GM12865 (cell line): ENCODE measurements at regions not wholly inside any gene's neighbourhood (a gene's known extent, or its start where the extent isn't known, plus 50 kb on each side); places are given as distances from the start of the nearest gene placed in this dataset.

Experiments
- DNase-seq: peaks from one replicate; pipeline ENCODE4 v3.0.0; 2010; ENCODE audit warnings: low read depth
- H3K4me3 ChIP-seq: 2 replicates; pipeline ENCODE4 v1.5.1; 2011; ENCODE audit warnings: mild to moderate bottlenecking, low read depth, low read length, control low read depth
- CTCF ChIP-seq: IDR thresholded peaks from 2 replicates; pipeline ENCODE4 v1.5.1; 2011; ENCODE audit warnings: low read length, control low read depth, low read depth, inconsistent platforms; ENCODE audit not compliant: insufficient read depth; ENCODE audit errors: missing control alignments

GRCh38 chr15:97861529-97862260 lies 98.8 kb upstream of the ARRDC4 start:
- TF ChIP-seq CTCF = no peak
- no peak overlapping the region for H3K4me3 ChIP-seq
- no peak for DNase-seq

- no peak overlapping the region for H3K4me3 ChIP-seq
- no peak for TF ChIP-seq CTCF
- DNase-seq = no peak
Measured at GRCh38 chr15:97866959-97867358, 93.5 kb upstream of the ARRDC4 start.

GRCh38 chr15:97867870-97868269 lies 92.6 kb upstream of the ARRDC4 start:
- no peak for DNase-seq
- TF ChIP-seq CTCF = no peak
- H3K4me3 ChIP-seq = no peak overlapping the region

- TF ChIP-seq CTCF = no peak
- DNase-seq = no peak
- no peak overlapping the region for H3K4me3 ChIP-seq
Measured at GRCh38 chr15:97868981-97869380, 91.5 kb upstream of the ARRDC4 start.

- TF ChIP-seq CTCF = no peak
- no peak overlapping the region for H3K4me3 ChIP-seq
- no peak for DNase-seq
Measured at GRCh38 chr15:97870771-97871170, 89.7 kb upstream of the ARRDC4 start.

- no peak for DNase-seq
- H3K4me3 ChIP-seq = no peak overlapping the region
- TF ChIP-seq CTCF = no peak
Measured at GRCh38 chr15:97874139-97874538, 86.4 kb upstream of the ARRDC4 start.

- H3K4me3 ChIP-seq = no peak overlapping the region
- TF ChIP-seq CTCF = no peak
- no peak for DNase-seq
Measured at GRCh38 chr15:97875025-97875512, 85.4 kb upstream of the ARRDC4 start.
